Liver (tissue), 8 donors: ENCODE measurements at regions not wholly inside any gene's neighbourhood (a gene's known extent, or its start where the extent isn't known, plus 50 kb on each side); places are given as distances from the start of the nearest gene placed in this dataset.

ENCODE experiments used
- DNase-seq: peaks from one replicate; pipeline ENCODE4 v3.0.0-alpha.2; 2017; ENCODE audit warnings: low spot score
- H3K27ac ChIP-seq, 2 donors: one replicate each; pipeline ENCODE4 v1.7.0; 2013; ENCODE audit warnings: inconsistent platforms in 2 of 2, low read length in 2 of 2, control low read depth in 1 of 2, low read depth in 1 of 2, mild to moderate bottlenecking in 1 of 2
- H3K27me3 ChIP-seq, 4 donors: one replicate each; pipeline versions ENCODE4 v1.6.1 to v1.7.0; 2013; ENCODE audit warnings: low read length in 3 of 4, inconsistent platforms in 1 of 4, mild to moderate bottlenecking in 1 of 4, moderate library complexity in 1 of 4; ENCODE audit not compliant: control insufficient read depth in 4 of 4, insufficient read depth in 4 of 4
- H3K36me3 ChIP-seq, 4 donors: one replicate each; pipeline versions ENCODE4 v1.6.1 to v1.7.0; 2013; ENCODE audit warnings: low read length in 3 of 4, mild to moderate bottlenecking in 3 of 4, low read depth in 1 of 4, moderate library complexity in 1 of 4; ENCODE audit not compliant: control insufficient read depth in 4 of 4, insufficient read depth in 3 of 4
- H3K4me1 ChIP-seq, 4 donors: one replicate each; pipeline versions ENCODE4 v1.6.1 to v1.7.0; 2013; ENCODE audit warnings: low read length in 3 of 4, mild to moderate bottlenecking in 3 of 4, moderate library complexity in 1 of 4; ENCODE audit not compliant: control insufficient read depth in 4 of 4, insufficient read depth in 4 of 4
- H3K4me3 ChIP-seq, 3 donors: one replicate each; pipeline versions ENCODE4 v1.6.1 to v1.7.0; 2013; ENCODE audit warnings: low read length in 3 of 3, control low read depth in 1 of 3, low read depth in 1 of 3, mild to moderate bottlenecking in 1 of 3
- H3K9ac ChIP-seq, 2 donors: one replicate each; pipeline ENCODE4 v1.7.0; 2013; ENCODE audit warnings: low read length in 2 of 2, mild to moderate bottlenecking in 2 of 2, moderate library complexity in 2 of 2, control low read depth in 1 of 2, low read depth in 1 of 2
- H3K9me3 ChIP-seq, 4 donors: one replicate each; pipeline versions ENCODE4 v1.6.1 to v1.7.0; 2013; ENCODE audit warnings: low read length in 3 of 4; ENCODE audit not compliant: control insufficient read depth in 4 of 4
- ATF3 ChIP-seq: IDR thresholded peaks from 2 replicates; pipeline ENCODE4 v1.6.1; 2016; ENCODE audit warnings: antibody characterized with exemption
- CTCF ChIP-seq: fragments of 150-350 bp; IDR thresholded peaks from 2 replicates; pipeline ENCODE4 v1.5.1; 2017; ENCODE audit warnings: improper control_type of control experiment, low read depth, low read length; ENCODE audit not compliant: missing input control
- EGR1 ChIP-seq, 2 donors: IDR thresholded peaks; 2 replicates each; pipeline ENCODE4 v1.6.1; 2016 to 2018; ENCODE audit warnings: antibody characterized with exemption in 2 of 2, low read depth in 2 of 2
- FOXA1 ChIP-seq: IDR thresholded peaks from 2 replicates; pipeline ENCODE4 v1.6.1; 2016; ENCODE audit warnings: antibody characterized with exemption
- GABPA ChIP-seq, 2 donors: IDR thresholded peaks in 1 of 2; conservative IDR thresholded peaks in 1 of 2; 2 replicates each; pipeline ENCODE4 v1.6.1; 2016; ENCODE audit warnings: antibody characterized with exemption in 2 of 2, mild to moderate bottlenecking in 1 of 2, moderate library complexity in 1 of 2
- HNF4A ChIP-seq, 2 donors: conservative IDR thresholded peaks; 2 replicates each; pipeline ENCODE4 v1.6.1; 2016; ENCODE audit warnings: antibody characterized with exemption in 2 of 2, mild to moderate bottlenecking in 2 of 2
- JUND ChIP-seq, 2 donors: IDR thresholded peaks; 2 replicates each; pipeline ENCODE4 v1.6.1; 2016; ENCODE audit warnings: antibody characterized with exemption in 2 of 2
- NR2F2 ChIP-seq: IDR thresholded peaks from 2 replicates; pipeline ENCODE4 v1.6.1; 2016; ENCODE audit warnings: antibody characterized with exemption
- RAD21 ChIP-seq, 2 donors: IDR thresholded peaks; 2 replicates each; pipeline ENCODE4 v1.6.1; 2016; ENCODE audit warnings: antibody characterized with exemption in 2 of 2, mild to moderate bottlenecking in 2 of 2
- REST ChIP-seq: IDR thresholded peaks from 2 replicates; pipeline ENCODE4 v1.6.1; 2016; ENCODE audit warnings: antibody characterized with exemption, mild to moderate bottlenecking
- RXRA ChIP-seq, 2 donors: IDR thresholded peaks; 2 replicates each; pipeline ENCODE4 v1.6.1; 2017 to 2018; ENCODE audit warnings: antibody characterized with exemption in 2 of 2, mild to moderate bottlenecking in 1 of 2
- SP1 ChIP-seq: IDR thresholded peaks from 2 replicates; pipeline ENCODE4 v1.6.1; 2018; ENCODE audit warnings: antibody characterized with exemption, mild to moderate bottlenecking
- TAF1 ChIP-seq: conservative IDR thresholded peaks from 2 replicates; pipeline ENCODE4 v1.6.1; 2016; ENCODE audit warnings: antibody characterized with exemption, mild to moderate bottlenecking
- YY1 ChIP-seq: IDR thresholded peaks from 2 replicates; pipeline ENCODE4 v1.6.1; 2016; ENCODE audit warnings: antibody characterized with exemption, mild to moderate bottlenecking
- WGBS: extraction: QIAGEN DNeasy Blood & Tissue Kit; methylation state at CpG from one replicate; pipeline ENCODE4 v1.1.7; 2013; 5-methylcytosine and 5-hydroxymethylcytosine counted together
- TF ChIP-seq, protein P1 (sequence below): IDR thresholded peaks from 2 replicates; pipeline ENCODE4 v1.6.1; 2016; ENCODE audit warnings: antibody characterized with exemption
- TF ChIP-seq, protein P2 (sequence below): IDR thresholded peaks from 2 replicates; pipeline ENCODE4 v1.6.1; 2016; ENCODE audit warnings: antibody characterized with exemption
- donor health status: healthy.
- donor health status: healthy.
- donor health status: healthy.
- donor health status: healthy.
- donor health status: healthy.

DNA sequence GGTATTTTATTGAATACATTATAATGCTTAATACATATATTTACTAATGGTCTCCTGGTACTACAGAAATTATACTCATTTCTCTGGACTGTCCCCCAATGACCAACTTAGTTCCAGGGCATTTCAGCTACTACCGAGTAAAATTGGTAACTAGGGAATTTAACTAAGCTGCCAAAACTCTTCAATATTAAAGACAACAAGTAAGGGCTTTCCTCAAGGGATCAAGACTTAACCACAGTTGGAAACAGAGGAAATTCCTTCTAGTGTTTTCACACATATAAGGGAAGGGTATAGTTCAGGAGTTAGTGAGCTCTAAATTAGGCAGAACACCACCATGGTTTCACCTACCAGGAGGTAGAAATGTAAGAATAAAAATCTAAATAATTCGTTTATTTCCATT, 357.4 kb downstream of the TBL1XR1 start:
- Histone ChIP-seq H3K27me3 (peaks cover 0 to 2% (median 0%) of the 10 kb centered on the region in 4 donors), H3K9me3 (peaks cover 0 to 2% (median 0%) of the 10 kb centered on the region in 4 donors), H3K27ac (no peak overlapping the region), H3K4me3 (no peak overlapping the region), H3K4me1 (no peaks in the 10 kb centered on the region), H3K9ac (no peak overlapping the region), H3K36me3 (no peaks in the 10 kb centered on the region)
- no peak for DNase-seq
- TF ChIP-seq GABPA (IDR thresholded peaks at IDR 0.05 in 1 of 2, conservative IDR thresholded peaks at IDR 0.05 in 1 of 2) (no peak), SP1 (no peak), RXRA (IDR thresholded peaks at IDR 0.05) (no peak), EGR1 (IDR thresholded peaks at IDR 0.05; ENCODE audit: low read depth in 2 of 2) (no peak), HNF4A (conservative IDR thresholded peaks at IDR 0.05) (no peak), RAD21 (IDR thresholded peaks at IDR 0.05) (no peak), TAF1 (no peak), YY1 (no peak), ATF3 (no peak), JUND (IDR thresholded peaks at IDR 0.05) (no peak), FOXA1 (no peak), REST (no peak), CTCF (no peak), NR2F2 (no peak)
- TF ChIP-seq, protein P1, sequence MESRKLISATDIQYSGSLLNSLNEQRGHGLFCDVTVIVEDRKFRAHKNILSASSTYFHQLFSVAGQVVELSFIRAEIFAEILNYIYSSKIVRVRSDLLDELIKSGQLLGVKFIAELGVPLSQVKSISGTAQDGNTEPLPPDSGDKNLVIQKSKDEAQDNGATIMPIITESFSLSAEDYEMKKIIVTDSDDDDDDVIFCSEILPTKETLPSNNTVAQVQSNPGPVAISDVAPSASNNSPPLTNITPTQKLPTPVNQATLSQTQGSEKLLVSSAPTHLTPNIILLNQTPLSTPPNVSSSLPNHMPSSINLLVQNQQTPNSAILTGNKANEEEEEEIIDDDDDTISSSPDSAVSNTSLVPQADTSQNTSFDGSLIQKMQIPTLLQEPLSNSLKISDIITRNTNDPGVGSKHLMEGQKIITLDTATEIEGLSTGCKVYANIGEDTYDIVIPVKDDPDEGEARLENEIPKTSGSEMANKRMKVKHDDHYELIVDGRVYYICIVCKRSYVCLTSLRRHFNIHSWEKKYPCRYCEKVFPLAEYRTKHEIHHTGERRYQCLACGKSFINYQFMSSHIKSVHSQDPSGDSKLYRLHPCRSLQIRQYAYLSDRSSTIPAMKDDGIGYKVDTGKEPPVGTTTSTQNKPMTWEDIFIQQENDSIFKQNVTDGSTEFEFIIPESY = no peak
- WGBS = 69% methylated on average over 2 of the region's 2 CpGs

DNA sequence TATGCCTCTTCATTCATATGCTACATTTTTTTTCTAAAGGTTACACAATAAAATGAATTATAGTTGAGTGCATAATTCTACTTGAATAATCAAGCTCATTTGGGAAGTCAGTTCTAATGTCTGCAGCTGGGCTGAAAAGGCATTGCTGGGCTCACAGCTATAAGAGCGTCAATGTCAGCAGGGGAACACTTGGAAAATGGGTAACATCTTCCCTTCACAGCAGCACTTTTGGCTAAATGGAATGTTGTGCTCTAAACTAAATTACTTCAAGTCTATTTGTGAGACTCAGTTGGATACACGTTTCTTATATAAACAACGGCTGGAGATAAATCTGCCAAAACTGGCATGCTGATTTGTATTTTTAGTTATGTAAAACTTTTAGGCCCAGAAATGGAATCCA, 357.8 kb downstream of the TBL1XR1 start:
- Histone ChIP-seq H3K27ac (no peak overlapping the region), H3K9me3 (peaks cover 0 to 2% (median 0%) of the 10 kb centered on the region in 4 donors), H3K4me3 (no peak overlapping the region), H3K9ac (no peak overlapping the region), H3K27me3 (no peaks in the 10 kb centered on the region), H3K4me1 (no peaks in the 10 kb centered on the region), H3K36me3 (no peaks in the 10 kb centered on the region)
- no peak for DNase-seq
- 82% methylated on average over 3 of the region's 3 CpGs for WGBS
- TF ChIP-seq ATF3 (no peak), FOXA1 (no peak), REST (no peak), JUND (IDR thresholded peaks at IDR 0.05) (no peak), EGR1 (IDR thresholded peaks at IDR 0.05; ENCODE audit: low read depth in 2 of 2) (no peak), SP1 (no peak)
- TF ChIP-seq, protein P2, sequence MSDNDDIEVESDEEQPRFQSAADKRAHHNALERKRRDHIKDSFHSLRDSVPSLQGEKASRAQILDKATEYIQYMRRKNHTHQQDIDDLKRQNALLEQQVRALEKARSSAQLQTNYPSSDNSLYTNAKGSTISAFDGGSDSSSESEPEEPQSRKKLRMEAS = no peak
- TF ChIP-seq, protein P1 = no peak
